ENCODE measurements at regions not wholly inside any gene's neighbourhood (a gene's known extent, or its start where the extent isn't known, plus 50 kb on each side); places are given as distances from the start of the nearest gene placed in this dataset.

DNA sequence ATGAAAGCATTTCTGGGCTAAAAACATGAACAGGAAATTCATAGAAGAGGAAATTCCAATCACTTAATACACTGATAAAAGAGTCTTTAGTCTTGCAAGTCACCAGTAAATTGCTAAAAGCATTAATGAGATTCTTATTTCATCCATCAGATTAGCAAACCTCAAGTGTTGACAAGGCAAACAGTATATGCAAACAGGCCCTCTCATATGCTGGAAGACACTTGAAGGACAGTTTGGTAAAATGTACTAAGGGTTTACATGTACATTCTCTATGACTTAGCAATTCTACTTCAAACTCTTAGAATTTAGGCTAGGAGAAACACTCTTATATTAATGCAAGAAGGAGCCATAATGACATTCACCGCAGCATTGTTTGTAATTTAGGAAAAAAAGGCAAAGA is 586.1 kb upstream of the GBE1 start:
- no peak for DNase-seq (ENCODE audit: low read depth)
- no peak overlapping the region for H3K4me3 ChIP-seq (ENCODE audit: low read length)
- no peaks in the 10 kb centered on the region for H3K36me3 ChIP-seq (ENCODE audit: control insufficient read depth, insufficient read depth, low read length, severe bottlenecking)
- H3K9ac ChIP-seq (ENCODE audit: low read length) = no peak overlapping the region
- peaks cover 7% of the 10 kb centered on the region for H3K9me3 ChIP-seq (ENCODE audit: control insufficient read depth, low read length)
- no peaks in the 10 kb centered on the region for H3K27me3 ChIP-seq (replicated peaks; ENCODE audit: control insufficient read depth, insufficient read depth, low read length)
- no peaks in the 10 kb centered on the region for H3K4me1 ChIP-seq (ENCODE audit: control insufficient read depth, insufficient read depth, low read length)

DNA sequence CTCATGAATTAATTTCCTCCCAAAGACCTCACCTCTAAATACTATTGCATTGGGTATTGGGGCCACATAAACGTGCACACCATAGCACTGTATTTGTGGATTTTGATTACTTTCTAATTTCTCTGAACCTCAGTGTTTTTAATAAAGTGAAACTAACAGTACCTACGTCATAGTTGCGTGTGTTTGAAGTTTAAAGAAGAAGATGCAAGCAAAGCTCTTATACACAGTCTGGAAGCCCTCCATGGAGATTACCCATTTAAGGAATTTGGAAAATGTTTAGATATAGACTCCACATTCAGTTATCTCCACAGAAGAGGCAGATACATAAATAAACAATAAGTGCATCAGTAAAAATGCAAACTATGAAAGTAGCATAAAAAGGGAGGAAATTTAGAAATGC is 581.1 kb upstream of the GBE1 start:
- no peaks in the 10 kb centered on the region for H3K27me3 ChIP-seq (replicated peaks; ENCODE audit: control insufficient read depth, insufficient read depth, low read length)
- H3K4me3 ChIP-seq (ENCODE audit: low read length) = no peak overlapping the region
- no peaks in the 10 kb centered on the region for H3K4me1 ChIP-seq (ENCODE audit: control insufficient read depth, insufficient read depth, low read length)
- no peak for DNase-seq (ENCODE audit: low read depth)
- no peaks in the 10 kb centered on the region for H3K36me3 ChIP-seq (ENCODE audit: control insufficient read depth, insufficient read depth, low read length, severe bottlenecking)
- no peak overlapping the region for H3K9ac ChIP-seq (ENCODE audit: low read length)
- peaks cover 3% of the 10 kb centered on the region for H3K9me3 ChIP-seq (ENCODE audit: control insufficient read depth, low read length)

DNA sequence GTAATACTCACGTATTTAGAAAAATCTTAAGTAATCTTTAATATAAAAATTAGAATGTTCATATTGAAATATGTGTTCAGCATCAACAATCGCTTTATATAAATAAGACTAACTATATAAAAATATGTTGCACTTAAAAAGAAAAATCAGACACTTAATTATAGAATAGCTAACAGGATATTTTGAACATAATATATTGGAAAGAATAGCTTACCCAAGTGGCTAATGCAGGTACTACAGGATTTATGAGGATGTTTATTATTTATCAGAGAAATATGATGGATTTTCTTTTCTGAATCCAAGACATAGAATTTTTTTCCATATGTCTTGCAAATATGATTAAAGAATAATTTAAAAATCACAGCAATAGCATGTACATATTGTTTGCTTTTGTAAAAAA is 567.9 kb upstream of the GBE1 start:
- no peaks in the 10 kb centered on the region for H3K4me1 ChIP-seq (ENCODE audit: control insufficient read depth, insufficient read depth, low read length)
- H3K4me3 ChIP-seq (ENCODE audit: low read length) = no peak overlapping the region
- peak; percentile 48 for DNase-seq (ENCODE audit: low read depth)

DNA sequence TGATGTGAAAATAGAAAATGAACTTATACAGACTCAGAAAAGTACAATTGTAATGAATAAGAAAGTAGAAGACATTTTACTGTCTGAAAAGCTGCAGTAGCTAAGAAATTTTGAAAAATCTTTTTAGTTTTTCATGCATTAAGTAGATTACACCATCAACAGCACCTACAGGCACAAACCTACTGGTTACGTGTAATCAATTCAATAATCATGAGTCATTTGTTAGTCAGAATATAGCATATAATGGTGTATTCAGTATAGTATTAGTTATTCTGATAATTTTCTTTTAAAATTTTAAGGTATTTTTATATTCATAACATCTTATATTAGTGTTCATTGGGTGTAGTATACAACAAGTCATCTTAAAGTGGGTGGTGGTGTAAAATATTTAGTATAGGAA is 550.5 kb upstream of the GBE1 start:
- Histone ChIP-seq H3K9me3 (ENCODE audit: control insufficient read depth, low read length) (peaks cover 4% of the 10 kb centered on the region), H3K27me3 (replicated peaks; ENCODE audit: control insufficient read depth, insufficient read depth, low read length) (no peaks in the 10 kb centered on the region)
- no peak for DNase-seq (ENCODE audit: low read depth)

More for the DNA sequence above, 567.9 kb upstream of the GBE1 start:
- no peaks in the 10 kb centered on the region for H3K36me3 ChIP-seq (ENCODE audit: control insufficient read depth, insufficient read depth, low read length, severe bottlenecking)
- H3K27me3 ChIP-seq (replicated peaks; ENCODE audit: control insufficient read depth, insufficient read depth, low read length) = no peaks in the 10 kb centered on the region
- H3K9me3 ChIP-seq (ENCODE audit: control insufficient read depth, low read length) = no peaks in the 10 kb centered on the region
- no peak overlapping the region for H3K9ac ChIP-seq (ENCODE audit: low read length)

DNA sequence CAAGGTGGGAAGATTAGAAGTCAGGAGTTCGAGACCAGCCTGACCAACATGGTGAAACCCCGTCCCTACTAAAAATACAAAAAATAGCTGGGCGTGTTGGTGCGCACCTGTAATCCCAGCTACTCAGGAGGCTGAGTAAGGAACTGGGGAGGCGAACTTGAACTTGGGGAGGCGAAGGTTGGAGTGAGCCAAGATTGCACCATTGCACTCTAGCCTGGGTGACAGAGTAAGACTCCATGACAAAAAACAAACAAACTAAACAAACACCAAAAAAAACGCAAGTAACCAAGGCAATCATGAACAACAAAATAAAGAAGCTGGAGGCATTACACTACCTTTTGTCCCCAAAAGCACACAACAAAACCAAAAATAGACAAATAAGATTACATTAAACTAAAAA is 547.3 kb upstream of the GBE1 start:
- no peak for DNase-seq (ENCODE audit: low read depth)
- Histone ChIP-seq H3K27me3 (replicated peaks; ENCODE audit: control insufficient read depth, insufficient read depth, low read length) (no peaks in the 10 kb centered on the region), H3K4me3 (ENCODE audit: low read length) (no peak overlapping the region), H3K9me3 (ENCODE audit: control insufficient read depth, low read length) (peaks cover 4% of the 10 kb centered on the region), H3K36me3 (ENCODE audit: control insufficient read depth, insufficient read depth, low read length, severe bottlenecking) (no peaks in the 10 kb centered on the region), H3K9ac (ENCODE audit: low read length) (no peak overlapping the region), H3K4me1 (ENCODE audit: control insufficient read depth, insufficient read depth, low read length) (no peaks in the 10 kb centered on the region)

More for the DNA sequence above, 550.5 kb upstream of the GBE1 start:
- H3K36me3 ChIP-seq (ENCODE audit: control insufficient read depth, insufficient read depth, low read length, severe bottlenecking) = no peaks in the 10 kb centered on the region
- no peak overlapping the region for H3K9ac ChIP-seq (ENCODE audit: low read length)
- H3K4me1 ChIP-seq (ENCODE audit: control insufficient read depth, insufficient read depth, low read length) = no peaks in the 10 kb centered on the region
- H3K4me3 ChIP-seq (ENCODE audit: low read length) = no peak overlapping the region

DNA sequence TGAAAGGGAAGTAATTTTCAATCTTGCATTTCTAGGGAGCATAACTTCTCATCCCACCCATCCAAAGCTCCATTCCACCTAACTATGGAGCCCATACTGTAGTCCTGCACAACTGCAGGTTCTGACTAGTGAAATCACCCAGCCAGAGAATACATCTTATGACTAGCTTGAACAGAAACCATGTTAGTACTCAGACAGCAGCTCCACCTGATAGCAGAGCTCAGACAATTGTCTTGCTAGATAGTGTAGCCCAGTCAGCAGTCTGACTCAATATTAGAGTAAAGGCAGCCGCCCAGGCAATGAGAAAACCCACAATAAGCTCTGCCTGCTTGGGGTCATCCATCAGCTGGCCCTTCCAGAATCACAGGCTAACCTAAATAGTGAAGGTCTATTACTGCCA is 544.7 kb upstream of the GBE1 start:
- no peak overlapping the region for H3K9ac ChIP-seq (ENCODE audit: low read length)
- no peak for DNase-seq (ENCODE audit: low read depth)
- no peaks in the 10 kb centered on the region for H3K36me3 ChIP-seq (ENCODE audit: control insufficient read depth, insufficient read depth, low read length, severe bottlenecking)
- no peaks in the 10 kb centered on the region for H3K4me1 ChIP-seq (ENCODE audit: control insufficient read depth, insufficient read depth, low read length)
- H3K27me3 ChIP-seq (replicated peaks; ENCODE audit: control insufficient read depth, insufficient read depth, low read length) = no peaks in the 10 kb centered on the region
- no peak overlapping the region for H3K4me3 ChIP-seq (ENCODE audit: low read length)
- peaks cover 4% of the 10 kb centered on the region for H3K9me3 ChIP-seq (ENCODE audit: control insufficient read depth, low read length)

DNA sequence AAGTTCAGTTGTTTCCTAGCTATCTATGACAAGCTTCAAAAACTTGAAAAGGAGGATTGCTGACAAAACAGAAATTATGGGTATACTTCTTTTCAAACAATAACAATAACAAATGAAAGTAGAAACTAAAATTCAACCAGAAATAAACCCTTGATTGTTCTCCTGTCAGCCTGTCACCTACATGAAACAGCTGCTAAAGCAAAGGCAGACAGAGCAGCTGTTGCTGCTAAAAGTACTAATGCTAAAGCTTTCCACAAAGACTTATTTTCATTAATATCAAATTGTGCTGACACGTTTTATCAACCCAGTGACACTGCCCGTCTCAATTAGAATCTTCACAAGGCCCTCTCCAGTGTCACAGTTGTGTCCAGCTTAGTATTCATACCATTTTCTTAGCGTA is 533.2 kb upstream of the GBE1 start:
- Histone ChIP-seq H3K4me3 (ENCODE audit: low read length) (no peak overlapping the region), H3K9me3 (ENCODE audit: control insufficient read depth, low read length) (no peaks in the 10 kb centered on the region), H3K4me1 (ENCODE audit: control insufficient read depth, insufficient read depth, low read length) (no peaks in the 10 kb centered on the region), H3K9ac (ENCODE audit: low read length) (no peak overlapping the region), H3K27me3 (replicated peaks; ENCODE audit: control insufficient read depth, insufficient read depth, low read length) (no peaks in the 10 kb centered on the region), H3K36me3 (ENCODE audit: control insufficient read depth, insufficient read depth, low read length, severe bottlenecking) (no peaks in the 10 kb centered on the region)
- DNase-seq (ENCODE audit: low read depth) = no peak

DNA sequence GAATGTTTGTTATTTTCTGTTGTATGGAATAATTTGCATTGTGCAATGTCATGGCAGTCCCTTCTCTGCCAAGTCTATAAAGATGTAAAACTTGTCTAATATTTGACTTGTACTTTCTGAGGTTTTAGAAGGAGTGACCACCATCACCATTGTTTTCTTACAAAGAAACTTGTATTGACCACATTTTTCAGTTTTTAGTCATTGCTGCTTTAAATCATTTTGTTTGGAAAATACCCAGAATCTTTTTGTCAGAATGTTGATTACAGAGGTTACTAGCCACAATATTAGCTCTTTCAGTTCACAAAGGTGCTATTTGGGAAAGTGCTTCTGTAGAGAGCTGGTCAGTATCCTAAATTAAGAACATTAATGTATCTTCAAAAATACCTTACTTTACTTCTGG is 532.4 kb upstream of the GBE1 start:
- DNase-seq (ENCODE audit: low read depth) = no peak
- H3K9me3 ChIP-seq (ENCODE audit: control insufficient read depth, low read length) = peaks cover under 1% of the 10 kb centered on the region
- H3K4me1 ChIP-seq (ENCODE audit: control insufficient read depth, insufficient read depth, low read length) = no peaks in the 10 kb centered on the region
- no peak overlapping the region for H3K9ac ChIP-seq (ENCODE audit: low read length)
- no peaks in the 10 kb centered on the region for H3K27me3 ChIP-seq (replicated peaks; ENCODE audit: control insufficient read depth, insufficient read depth, low read length)
- H3K36me3 ChIP-seq (ENCODE audit: control insufficient read depth, insufficient read depth, low read length, severe bottlenecking) = no peaks in the 10 kb centered on the region
- no peak overlapping the region for H3K4me3 ChIP-seq (ENCODE audit: low read length)

DNA sequence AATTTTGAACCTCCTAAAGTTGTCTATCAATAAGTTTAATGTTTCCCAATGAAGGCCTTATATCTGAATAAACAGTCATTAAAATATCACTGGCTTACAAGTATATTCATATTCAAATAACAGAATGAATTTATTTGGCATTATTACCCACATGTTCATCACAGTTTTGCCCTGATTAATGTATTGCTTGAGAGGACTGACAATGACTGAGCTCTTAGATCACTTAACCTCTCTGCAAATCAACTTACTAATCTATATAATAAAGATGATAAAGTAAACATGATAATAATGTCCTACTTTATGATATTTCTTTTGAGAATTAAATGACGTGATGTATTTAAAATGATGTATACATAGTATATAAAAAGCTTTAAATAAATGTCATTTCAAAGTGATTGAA is 532.0 kb upstream of the GBE1 start:
- H3K9ac ChIP-seq (ENCODE audit: low read length) = no peak overlapping the region
- no peaks in the 10 kb centered on the region for H3K4me1 ChIP-seq (ENCODE audit: control insufficient read depth, insufficient read depth, low read length)
- H3K9me3 ChIP-seq (ENCODE audit: control insufficient read depth, low read length) = peaks cover 4% of the 10 kb centered on the region
- H3K27me3 ChIP-seq (replicated peaks; ENCODE audit: control insufficient read depth, insufficient read depth, low read length) = no peaks in the 10 kb centered on the region
- H3K36me3 ChIP-seq (ENCODE audit: control insufficient read depth, insufficient read depth, low read length, severe bottlenecking) = no peaks in the 10 kb centered on the region
- H3K4me3 ChIP-seq (ENCODE audit: low read length) = no peak overlapping the region
- DNase-seq (ENCODE audit: low read depth) = no peak

DNA sequence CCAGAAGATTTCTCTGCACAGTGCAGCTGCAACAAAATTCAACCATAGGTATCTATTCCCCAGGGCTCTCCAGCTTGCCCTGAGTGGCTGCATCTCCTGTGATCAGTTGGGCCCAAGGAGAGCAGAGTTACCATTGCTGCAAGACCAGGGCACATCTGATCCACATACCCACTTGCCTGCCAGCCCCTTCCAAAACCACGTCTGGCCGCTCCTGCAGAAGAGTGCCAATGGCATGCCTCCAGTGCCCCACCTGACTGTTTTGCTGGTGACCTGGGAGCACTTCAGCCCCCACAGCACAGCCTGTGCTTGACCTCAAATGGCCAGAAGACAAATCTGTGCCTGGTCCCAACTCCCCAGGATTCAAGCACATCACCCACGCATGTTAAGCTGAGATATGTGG is 526.1 kb upstream of the GBE1 start:
- Histone ChIP-seq H3K9ac (ENCODE audit: low read length) (no peak overlapping the region), H3K4me3 (ENCODE audit: low read length) (no peak overlapping the region), H3K36me3 (ENCODE audit: control insufficient read depth, insufficient read depth, low read length, severe bottlenecking) (no peaks in the 10 kb centered on the region), H3K27me3 (replicated peaks; ENCODE audit: control insufficient read depth, insufficient read depth, low read length) (no peaks in the 10 kb centered on the region), H3K4me1 (ENCODE audit: control insufficient read depth, insufficient read depth, low read length) (no peaks in the 10 kb centered on the region), H3K9me3 (ENCODE audit: control insufficient read depth, low read length) (peaks cover 4% of the 10 kb centered on the region)
- DNase-seq (ENCODE audit: low read depth) = no peak

DNA sequence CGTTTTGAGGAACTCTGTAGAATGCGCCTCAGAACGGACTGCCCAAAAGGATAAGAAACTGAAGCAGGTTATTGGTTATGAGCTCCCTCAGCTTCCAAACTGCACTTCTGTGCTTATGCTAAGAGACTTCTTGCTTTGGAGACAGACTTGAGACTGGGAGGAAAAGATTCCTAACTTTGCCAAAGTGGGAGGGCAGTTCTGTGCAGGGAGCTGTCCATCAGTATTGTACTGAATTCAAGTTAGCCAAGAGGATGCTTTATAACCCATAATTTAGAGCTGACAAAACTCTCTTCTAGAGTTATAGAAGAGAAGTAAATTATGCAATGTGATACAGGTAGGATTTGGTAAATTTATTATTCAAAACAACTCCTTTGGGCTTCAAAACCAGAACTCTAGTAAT is 519.8 kb upstream of the GBE1 start:
- Histone ChIP-seq H3K9me3 (ENCODE audit: control insufficient read depth, low read length) (no peaks in the 10 kb centered on the region), H3K36me3 (ENCODE audit: control insufficient read depth, insufficient read depth, low read length, severe bottlenecking) (no peaks in the 10 kb centered on the region), H3K4me1 (ENCODE audit: control insufficient read depth, insufficient read depth, low read length) (no peaks in the 10 kb centered on the region), H3K4me3 (ENCODE audit: low read length) (no peak overlapping the region), H3K27me3 (replicated peaks; ENCODE audit: control insufficient read depth, insufficient read depth, low read length) (no peaks in the 10 kb centered on the region), H3K9ac (ENCODE audit: low read length) (no peak overlapping the region)
- DNase-seq (ENCODE audit: low read depth) = peak; percentile 12

DNA sequence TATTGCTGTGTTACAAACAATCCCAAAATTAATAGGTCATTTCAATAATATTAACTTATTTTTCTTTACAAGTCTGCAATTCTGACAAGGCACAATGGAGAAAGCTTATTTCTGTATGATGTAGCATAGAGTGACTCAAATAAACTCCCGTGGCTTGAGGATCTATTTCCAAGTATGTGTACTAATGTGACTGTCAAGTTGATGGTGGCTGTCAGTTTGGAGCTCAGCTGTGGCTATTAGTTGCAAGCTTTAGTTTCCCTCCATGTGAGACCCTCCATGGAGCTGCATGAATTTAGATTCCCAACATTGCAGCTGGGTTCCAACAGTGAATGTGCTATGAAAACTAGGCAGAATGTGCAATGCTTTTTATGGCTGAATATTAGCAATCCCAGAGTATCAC is 515.5 kb upstream of the GBE1 start:
- no peaks in the 10 kb centered on the region for H3K9me3 ChIP-seq (ENCODE audit: control insufficient read depth, low read length)
- H3K4me3 ChIP-seq (ENCODE audit: low read length) = no peak overlapping the region
- no peaks in the 10 kb centered on the region for H3K27me3 ChIP-seq (replicated peaks; ENCODE audit: control insufficient read depth, insufficient read depth, low read length)
- no peaks in the 10 kb centered on the region for H3K36me3 ChIP-seq (ENCODE audit: control insufficient read depth, insufficient read depth, low read length, severe bottlenecking)
- DNase-seq (ENCODE audit: low read depth) = no peak
- no peaks in the 10 kb centered on the region for H3K4me1 ChIP-seq (ENCODE audit: control insufficient read depth, insufficient read depth, low read length)
- no peak overlapping the region for H3K9ac ChIP-seq (ENCODE audit: low read length)
